Cerebellar cortex (tissue), 1 donor: ENCODE measurements at regions not wholly inside any gene's neighbourhood (a gene's known extent, or its start where the extent isn't known, plus 50 kb on each side); places are given as distances from the start of the nearest gene placed in this dataset.

Source experiments
- DNase-seq: peaks from one replicate; pipeline ENCODE4 v3.0.0-alpha.2; 2015; ENCODE audit warnings: low spot score

- DNase-seq = no peak
Measured at GRCh38 chr13:74871369-74872070, 610.4 kb downstream of the TBC1D4 start.

- DNase-seq = no peak
Measured at GRCh38 chr13:74870865-74871264, 611.1 kb downstream of the TBC1D4 start.

GRCh38 chr13:74869846-74870245 lies 612.1 kb downstream of the TBC1D4 start:
- no peak for DNase-seq

DNA sequence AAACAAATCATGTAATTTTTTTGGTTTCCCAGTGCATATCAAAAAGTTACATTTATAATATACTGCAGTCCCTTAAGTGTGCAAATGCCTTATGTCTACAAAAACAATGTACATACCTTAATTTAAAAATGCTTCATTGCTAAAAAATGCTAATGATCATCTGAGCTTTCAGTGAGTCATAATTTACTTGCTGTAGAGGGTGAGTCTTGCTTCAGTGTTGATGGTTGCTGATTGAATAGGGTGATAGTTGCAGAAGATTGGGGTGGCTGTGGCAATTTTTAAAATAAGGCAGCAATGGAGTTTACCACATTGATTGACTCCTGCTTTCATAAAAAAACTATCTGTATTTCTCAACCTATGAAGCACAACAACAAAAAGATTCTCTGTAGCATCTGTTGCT lies 613.9 kb downstream of the TBC1D4 start:
- DNase-seq = no peak

DNA sequence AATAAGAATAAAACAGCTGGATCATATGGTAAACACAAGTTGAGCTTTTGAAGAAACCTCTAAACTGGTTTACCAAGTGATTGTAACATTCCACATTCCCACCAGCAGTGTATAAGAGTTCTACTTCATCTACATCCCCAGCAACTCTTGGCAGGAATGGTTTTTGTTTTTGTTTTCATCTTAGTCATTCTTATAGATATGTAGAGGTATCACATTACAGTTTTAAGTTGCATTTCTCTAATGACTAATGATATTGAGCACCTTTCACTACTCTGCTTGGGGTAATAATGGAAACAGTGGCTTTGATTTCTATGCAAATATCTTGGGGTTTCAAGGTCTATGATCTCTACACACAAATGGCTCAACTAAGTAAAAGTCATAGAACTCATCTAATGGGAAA lies 614.5 kb downstream of the TBC1D4 start:
- DNase-seq = no peak

- no peak for DNase-seq
Measured at GRCh38 chr13:74866101-74866500, 615.9 kb downstream of the TBC1D4 start.

GRCh38 chr13:74865656-74866055 lies 616.3 kb downstream of the TBC1D4 start:
- no peak for DNase-seq

DNA sequence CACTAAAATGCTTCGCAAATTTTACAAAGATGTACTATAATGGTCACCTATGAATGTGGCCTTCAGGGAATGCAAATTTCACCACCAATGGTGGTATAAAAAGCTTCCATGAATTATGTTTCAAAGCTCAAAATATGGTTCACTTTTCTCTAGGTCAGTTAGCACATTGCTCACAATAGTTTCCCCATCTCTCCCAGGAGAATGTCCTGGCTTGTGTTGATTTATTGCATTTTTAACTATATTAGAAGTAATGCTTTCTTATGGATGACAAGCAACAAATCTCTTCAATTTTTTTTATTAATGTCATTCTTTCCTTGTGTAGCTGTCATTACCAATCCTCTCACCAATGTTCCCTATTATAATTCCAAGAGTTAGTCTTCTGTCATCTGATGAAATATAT lies 621.2 kb downstream of the TBC1D4 start:
- no peak for DNase-seq

DNA sequence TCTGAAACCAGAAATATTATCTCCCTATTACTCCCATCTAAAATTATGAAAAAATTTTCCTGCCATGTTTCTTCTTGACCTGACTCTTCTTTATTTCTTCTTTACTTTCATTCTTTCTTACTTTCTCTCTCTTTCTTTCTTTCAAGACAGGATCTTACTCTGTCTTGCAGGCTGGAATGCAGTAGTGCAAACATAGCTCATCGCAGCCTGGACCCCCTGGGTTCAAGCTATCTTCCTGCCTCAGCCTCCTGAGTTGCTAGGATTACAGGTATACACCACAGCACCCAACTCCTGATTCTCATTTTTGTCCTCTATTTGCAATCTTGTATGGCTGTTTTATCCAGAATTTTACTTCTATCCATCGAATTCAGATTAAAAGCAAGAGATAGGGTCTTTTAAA lies 631.1 kb downstream of the TBC1D4 start:
- no peak for DNase-seq

DNA sequence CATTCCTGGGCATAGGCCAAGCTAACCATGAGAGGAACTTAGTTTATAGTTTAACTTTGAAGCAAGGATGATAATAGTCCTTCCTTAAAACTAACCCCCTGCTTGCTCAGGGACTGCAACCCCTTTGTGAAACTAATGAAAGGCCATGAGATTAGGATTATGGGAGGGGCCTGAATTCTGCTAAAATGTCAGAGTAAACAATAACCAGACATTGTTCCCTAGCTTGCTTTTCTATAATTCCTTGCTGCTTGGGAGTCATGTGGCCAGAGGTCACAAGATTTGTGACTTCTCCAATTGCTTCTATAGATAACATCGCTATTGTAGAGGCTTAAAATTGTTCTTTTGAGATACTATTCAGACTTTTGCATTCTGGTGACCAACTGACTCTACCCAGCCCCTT lies 634.0 kb downstream of the TBC1D4 start:
- DNase-seq = no peak

DNA sequence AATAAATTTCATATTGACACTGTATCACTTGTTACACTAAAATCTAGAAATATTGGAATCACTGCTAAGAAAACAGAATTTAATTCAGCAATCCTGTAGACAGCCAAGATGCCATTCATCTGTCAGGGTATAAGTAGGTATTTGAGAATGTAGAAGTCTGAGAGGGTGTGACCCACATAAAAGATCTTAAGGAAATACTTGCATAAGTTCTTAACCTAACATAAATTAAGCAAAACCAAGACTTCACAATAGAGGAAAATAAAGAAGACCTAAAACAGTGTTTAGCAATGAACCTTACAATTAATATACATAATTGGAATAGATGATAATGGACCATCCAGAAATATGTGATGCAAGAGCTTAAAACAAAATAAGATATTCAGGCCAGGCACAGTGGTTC lies 636.2 kb downstream of the TBC1D4 start:
- DNase-seq = no peak

GRCh38 chr13:74841651-74842050 lies 640.3 kb downstream of the TBC1D4 start:
- DNase-seq = no peak

DNA sequence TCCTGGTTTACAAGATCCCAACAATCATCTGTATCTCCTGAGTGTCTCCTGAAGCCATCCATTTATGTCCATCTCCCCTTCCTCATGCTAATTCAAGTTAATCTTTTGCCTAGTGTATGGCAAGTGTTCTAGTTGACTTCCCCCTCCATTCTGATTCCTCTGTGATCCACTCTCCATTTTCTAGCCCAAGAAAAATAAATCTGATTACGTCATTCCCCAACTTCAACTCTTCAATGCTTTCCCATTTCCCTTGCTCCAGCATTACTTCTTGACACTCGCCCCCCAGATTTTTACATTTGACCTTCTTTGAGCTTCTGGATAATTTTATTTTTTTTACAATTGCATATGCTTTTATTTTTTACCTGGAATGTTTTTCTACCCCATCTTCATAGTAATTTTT lies 640.8 kb downstream of the TBC1D4 start:
- no peak for DNase-seq

GRCh38 chr13:74839656-74840055 lies 642.3 kb downstream of the TBC1D4 start:
- no peak for DNase-seq

GRCh38 chr13:74838096-74838495 lies 643.9 kb downstream of the TBC1D4 start:
- no peak for DNase-seq

DNA sequence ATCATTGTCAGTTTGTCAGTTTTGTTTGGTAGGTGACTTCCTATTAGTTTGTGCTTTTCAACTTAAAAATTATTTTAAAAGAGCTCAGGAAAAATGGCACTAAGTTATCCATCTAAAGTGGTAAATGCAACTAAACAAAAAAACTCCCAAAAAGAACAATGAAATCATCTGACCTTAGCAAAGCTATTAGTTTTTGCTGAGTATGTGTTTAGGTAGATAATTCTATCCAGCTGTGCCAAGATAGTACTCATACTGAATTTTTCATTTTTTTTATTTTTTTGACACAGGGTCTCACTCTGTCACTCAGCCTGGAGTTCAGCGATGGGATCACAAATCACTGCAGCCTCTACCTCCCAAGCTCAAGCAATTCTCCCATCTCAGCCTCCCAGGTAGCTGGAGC lies 645.3 kb downstream of the TBC1D4 start:
- DNase-seq = no peak

GRCh38 chr13:74835579-74835978 lies 646.4 kb downstream of the TBC1D4 start:
- no peak for DNase-seq

GRCh38 chr13:74825938-74826246 lies 656.1 kb downstream of the TBC1D4 start:
- DNase-seq = no peak

GRCh38 chr13:74825152-74825937 lies 656.6 kb downstream of the TBC1D4 start:
- no peak for DNase-seq

- DNase-seq = no peak
Measured at GRCh38 chr13:74820809-74821208, 661.2 kb downstream of the TBC1D4 start.

GRCh38 chr13:74819549-74819948 lies 662.4 kb downstream of the TBC1D4 start:
- DNase-seq = no peak

GRCh38 chr13:74816737-74817136 lies 665.2 kb downstream of the TBC1D4 start:
- DNase-seq = no peak

DNA sequence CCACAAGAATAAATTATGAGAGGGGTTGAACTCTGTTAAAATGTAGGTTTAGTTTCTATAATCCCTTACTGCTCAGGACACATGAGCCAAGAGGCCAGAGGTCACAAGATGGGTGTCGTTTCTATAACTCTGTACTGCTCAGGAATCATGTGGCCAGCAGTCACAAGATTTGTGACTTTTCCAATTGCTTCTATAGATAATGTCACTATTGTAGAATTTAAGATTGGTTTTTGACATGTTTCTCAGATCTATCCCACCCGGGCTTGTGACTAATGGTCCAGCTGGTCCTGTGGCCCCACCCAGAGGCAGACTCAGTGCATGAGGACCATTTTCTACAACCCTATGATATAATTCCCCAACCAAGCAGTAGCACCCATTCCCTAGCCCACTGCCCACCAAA lies 662.0 kb upstream of the KLF12 start:
- DNase-seq = no peak

DNA sequence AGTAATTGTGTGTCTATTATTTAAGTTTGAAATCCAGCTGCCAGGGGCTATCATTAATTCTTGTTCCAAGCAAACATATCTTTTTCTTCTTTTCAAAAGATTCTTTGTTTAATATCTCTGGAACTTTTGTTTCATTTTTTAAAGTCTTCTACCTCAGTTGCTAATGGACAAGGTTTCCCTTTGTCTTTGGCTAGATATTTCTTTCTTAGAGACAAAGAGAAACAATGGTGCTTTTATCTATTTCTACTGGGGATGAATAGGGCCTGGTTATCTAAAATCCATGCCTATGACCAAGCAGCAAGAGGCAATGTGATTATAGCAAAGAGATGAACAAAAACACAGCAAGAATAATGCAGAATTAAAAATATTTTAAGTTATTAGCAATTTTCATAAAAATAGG lies 661.3 kb upstream of the KLF12 start:
- no peak for DNase-seq
